ENCODE measurements at regions not wholly inside any gene's neighbourhood (a gene's known extent, or its start where the extent isn't known, plus 50 kb on each side); places are given as distances from the start of the nearest gene placed in this dataset.
A peak's percentile ranks its signal among the peaks of the same experiment; 100 is the strongest.
"Not testable (repeated sequence)": the region's sequence is repeated elsewhere in the genome, so short reads cannot be mapped to it uniquely, and the experiment has no call there.

DNA sequence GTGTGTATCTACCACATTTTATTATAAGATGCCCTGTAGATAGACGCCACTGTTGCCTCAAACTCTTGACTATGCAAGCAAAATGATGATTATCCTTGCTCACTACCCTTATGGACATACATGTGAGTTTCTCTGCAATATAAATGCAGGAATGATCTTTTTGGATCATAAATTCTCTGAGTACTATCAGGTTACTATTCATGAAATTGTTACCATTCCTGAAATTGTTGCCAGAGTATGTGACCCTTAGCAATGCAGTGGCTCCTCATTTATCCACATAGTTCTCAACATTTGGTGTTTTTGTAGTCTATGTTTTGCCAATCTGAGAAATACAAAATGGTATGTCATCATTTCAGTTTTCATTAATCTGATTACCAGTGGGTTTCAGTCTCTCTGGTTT, 166.2 kb upstream of the FAM3C start:
- no peak for DNase-seq (ENCODE audit: low read depth)

DNA sequence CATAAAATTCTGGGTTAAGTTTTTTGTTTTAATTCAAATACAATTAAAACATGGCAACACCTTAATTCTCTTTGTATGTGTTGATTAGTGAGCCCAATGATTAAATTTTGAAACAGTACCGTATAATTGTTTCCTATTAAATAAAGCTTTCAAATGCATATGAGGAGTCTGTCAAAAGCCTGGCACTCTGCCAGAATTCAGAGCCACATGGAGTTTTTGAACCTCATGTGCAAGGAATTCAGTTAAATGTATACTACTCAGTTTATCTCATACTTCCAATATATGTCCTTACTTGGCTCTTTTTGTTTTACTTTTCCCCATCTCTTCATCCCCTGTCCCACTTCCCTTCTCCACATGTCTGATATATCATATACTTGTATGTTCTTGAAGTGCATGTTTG, 165.6 kb upstream of the FAM3C start:
- DNase-seq (ENCODE audit: low read depth) = no peak

DNA sequence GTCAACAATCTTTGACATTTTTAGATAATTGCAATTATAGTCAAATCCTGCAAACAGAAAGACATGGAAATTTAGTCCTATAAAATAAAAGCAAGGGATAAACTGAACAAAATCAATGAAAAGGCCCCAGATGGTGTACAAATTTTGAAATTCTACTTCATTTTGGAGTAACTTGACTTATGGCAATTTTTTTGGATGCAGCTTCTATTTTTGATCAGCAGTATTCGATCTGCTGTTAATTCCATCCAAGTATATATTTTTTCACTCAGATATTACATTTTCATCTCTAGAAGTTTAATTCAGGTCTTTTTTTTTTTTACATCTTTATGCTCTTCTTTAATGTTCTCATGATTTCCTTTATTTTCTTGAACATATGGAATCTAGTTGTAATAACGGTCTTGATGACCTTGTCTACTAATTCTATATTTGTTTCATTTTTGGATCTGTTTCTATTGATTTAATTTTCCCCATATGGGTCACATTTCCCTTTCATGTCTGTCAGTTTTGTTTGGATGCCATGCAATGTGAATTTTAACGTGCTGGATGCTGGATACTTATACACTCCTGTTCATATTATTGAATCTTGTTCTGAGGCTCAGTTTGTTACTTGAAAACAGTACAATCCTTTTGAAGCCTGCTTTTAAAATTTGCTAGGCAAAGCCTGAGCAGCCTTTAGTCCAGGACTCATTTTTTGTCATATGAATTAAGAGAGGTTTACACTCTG, 164.3 kb upstream of the FAM3C start:
- no peak for DNase-seq (ENCODE audit: low read depth)

DNA sequence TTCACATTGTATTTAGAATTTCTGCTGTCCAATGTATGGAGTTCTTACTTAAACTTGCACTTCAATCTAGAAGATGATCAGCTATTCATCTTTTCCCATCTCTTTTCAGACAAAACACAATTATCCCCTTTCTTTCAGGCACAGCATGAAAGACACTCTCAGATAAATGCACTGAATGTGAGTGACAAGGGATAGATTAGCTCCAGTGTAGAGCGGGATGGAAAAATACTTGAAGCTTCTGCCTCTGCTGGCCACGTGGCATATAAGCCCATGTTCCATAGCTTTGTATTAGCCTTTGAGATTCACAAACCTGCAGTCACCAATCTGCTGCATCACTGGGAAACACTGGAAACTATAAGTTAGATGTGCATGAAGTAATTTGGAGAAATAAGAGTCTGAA, 162.2 kb upstream of the FAM3C start:
- DNase-seq (ENCODE audit: low read depth) = no peak

DNA sequence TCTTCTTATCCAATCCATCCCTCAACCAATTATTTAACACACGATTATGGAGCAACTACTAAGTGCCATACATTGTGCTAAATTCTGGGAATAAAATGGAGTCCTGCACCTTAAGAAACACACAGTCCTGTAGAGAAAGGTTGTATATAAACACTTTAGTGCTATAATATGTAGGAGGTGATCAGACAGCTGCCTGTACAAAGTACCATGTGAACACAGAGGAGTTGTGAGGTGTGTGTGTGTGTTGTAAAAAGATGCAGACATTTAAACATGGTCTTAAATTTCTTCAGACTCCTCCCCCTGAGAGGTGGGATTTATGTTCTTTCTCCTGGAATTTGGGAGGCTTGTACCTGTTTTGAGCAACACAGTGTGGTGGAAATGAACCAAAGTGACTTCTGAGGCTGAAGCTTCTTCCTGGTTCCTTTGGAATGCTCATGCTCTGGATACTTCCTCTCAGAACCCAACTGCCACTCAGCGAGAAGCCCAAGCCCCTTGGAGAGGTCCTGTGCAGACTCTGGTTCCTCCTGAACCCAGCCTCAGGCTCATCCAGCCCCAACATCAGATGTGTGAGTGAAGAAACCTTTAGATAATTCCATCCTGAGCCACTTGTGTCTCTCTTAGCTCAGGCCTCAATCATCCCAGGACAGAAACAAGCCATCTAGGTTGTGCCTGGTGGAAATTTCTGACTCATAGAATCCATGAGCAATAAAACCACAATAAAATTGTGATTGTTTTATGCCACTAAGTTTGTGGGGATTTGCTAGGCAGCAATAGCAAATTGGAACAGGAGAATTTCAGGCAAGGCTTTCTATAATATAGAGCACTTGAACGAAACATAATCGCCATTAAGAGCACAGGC, 161.2 kb upstream of the FAM3C start:
- DNase-seq (ENCODE audit: low read depth) = peak; percentile 64

DNA sequence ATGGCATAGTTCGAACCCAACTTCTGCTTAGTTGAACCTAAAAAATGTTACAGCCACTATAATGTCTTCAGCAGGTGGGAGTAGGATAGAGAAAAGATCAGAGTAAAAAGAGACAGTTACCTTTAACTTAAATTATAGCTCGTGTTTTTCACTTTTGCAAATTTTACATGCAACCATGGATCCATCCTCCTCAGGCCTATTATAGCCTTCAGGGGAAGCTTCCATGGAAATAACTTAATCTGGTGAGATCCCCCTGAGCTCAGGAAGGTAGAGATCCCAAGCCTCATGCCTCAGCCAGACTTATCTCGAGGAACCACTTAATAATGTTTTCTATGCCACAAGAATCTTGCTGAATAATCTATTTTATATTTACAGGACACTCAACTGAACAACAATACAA, 159.4 kb upstream of the FAM3C start:
- DNase-seq (ENCODE audit: low read depth) = no peak

DNA sequence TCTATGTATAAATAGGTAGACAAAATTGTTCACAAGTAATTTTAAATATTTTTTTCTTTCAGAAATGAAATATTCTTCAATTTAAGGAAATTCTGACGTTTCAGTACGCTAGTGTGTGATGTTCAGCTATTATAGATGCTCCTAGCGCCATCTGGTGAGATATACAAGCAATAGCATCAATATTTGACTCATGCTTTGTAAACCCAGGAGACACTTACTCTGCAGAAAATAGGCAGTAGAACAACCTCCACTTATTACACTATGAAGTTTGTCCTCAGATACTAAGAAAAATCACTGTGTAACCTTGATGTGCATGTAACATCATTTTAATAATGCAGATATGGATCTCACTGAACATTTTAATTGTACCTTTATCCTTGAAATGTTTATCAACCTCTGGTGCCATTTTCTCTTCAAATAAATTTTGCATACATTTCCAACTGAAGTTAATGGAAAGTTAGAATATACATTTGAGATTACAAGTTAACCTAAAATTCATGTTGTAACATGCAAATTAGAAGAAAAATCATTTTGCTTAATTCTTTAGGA, 151.5 kb upstream of the FAM3C start:
- peak; percentile 66 for DNase-seq (ENCODE audit: low read depth)

DNA sequence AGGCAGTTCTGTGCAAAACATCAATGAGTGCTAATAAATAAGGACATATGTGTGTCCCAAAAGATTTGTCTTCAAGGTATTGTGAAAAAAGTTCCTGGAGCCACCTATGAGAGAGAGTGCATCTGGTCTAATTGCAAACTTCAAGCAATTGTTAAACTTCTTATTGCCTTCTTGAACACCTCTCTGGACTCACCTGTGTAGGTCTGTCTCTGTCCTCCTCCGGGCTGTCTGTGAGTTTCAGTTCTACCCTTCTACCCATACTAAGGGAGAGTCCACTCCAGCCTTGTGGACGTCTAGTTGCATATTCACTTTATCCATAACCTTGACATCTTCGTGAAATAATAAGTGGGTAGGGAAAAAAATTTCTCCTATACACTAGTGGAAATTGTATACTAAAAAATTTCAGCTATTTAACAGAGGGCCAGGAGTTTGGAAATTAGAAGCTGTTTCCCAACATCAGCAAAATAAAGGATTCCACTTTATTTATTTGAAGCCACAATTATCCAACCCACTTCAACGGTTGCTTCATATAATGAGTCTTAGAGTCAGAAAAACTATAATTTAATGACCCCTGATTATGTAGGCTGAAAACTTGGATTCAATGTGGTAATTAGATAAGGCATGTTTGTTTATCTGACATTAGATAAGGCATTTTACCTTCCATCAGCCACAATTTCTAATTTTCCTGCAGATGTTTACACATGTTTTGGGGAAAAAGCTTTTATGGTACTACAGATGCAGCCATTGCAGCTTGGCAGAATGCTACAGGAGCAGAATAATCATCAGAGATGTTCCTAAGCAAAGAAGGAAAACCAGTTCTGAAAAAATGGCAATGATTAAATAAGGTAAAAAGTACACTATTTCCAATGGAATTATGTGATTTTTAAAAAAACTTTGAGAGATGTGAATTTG, 150.8 kb upstream of the FAM3C start:
- DNase-seq (ENCODE audit: low read depth) = no peak

DNA sequence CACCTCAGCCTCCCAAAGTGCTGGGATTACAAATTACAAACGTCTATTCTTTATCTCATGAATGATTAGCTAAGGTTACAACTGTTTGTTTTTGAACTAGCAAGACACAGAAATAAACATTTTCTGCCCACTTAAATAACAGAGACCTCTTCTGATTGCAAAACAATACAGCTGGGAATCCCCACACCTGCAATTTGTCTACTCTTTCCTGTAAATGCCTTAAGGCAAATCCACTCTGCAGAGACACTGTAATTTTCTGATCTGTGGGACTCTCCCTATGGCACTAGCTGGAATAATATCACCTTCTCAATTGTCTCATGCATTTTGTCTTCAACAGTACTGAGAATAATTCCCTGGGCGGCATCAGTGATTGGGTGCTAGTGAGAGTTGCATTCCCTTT, 149.3 kb upstream of the FAM3C start:
- DNase-seq (ENCODE audit: low read depth) = no peak

DNA sequence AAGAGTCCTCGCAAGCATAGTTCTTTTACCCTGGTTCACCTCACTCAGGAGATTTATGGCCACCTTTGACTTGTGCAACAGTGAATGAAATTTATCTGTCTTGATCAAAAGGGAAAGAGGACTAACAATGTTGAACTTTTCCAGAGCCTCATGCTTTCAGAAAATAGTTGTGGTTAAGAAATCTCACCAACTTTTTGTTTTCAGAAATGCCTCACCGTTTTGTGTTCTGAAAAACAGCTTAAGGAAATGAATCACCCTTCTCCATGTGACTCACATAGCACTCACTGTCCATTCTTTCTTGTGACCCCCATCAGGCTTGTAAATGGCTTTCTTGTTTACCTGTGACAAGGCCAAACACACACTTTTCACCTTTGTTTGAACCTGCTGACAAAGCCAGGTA, 148.6 kb upstream of the FAM3C start:
- peak; percentile 90 for DNase-seq (ENCODE audit: low read depth)

DNA sequence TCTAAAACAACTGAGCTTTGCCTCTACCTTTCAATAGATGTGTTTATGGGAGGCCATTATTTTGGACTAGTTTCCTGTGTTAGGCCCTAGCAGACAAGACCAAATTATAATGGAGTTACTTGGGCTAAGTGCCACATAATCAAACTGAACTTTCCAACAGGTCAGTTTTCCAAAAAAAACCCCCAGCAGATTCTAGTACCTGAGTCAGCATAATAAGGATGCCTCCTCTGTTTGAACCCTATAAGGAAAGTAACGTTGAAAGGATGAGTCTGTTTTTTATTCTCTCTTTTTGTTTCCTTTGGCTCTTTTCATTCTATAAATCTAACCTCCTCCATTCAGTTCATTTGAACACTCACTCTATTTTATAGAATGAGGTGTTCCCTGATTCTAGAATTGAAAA, 148.1 kb upstream of the FAM3C start:
- DNase-seq (ENCODE audit: low read depth) = no peak

DNA sequence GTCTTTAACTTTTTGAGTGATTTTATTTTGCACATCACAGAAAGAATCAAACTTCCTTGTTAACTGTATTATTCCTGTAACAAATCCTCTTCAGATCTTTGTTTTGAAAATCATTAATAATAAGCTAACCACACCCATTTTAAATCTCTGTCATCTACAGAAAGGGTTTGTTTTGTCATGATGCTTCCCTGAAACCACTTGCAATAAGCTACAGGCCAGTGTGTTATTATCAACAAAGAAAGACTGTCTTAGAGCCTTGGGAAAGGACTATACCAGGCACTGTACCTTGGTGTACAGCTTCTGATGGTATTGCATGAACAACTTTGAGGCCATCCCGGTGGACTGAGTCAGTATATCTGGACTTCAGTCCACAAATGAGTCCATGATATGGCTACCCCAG, 145.3 kb upstream of the FAM3C start:
- no peak for DNase-seq (ENCODE audit: low read depth)

DNA sequence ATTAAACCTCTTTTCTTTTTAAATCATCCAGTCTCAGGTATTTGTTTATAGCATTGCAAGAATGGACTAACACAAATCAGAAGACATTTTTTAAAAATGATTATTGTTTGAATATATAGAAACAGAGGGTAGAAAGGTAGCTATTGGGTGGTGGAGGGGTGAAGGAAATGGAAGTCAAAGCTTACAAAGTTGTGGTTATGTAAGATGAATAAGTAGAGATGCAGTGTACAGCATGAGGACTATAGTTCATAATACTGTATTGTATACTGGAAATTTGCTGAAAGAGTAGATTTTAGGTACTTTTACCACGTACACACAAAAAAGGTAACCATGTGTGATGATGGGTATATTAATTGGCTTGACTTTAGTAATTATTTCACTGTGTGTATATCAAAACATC, 144.0 kb upstream of the FAM3C start:
- no peak for DNase-seq (ENCODE audit: low read depth)

DNA sequence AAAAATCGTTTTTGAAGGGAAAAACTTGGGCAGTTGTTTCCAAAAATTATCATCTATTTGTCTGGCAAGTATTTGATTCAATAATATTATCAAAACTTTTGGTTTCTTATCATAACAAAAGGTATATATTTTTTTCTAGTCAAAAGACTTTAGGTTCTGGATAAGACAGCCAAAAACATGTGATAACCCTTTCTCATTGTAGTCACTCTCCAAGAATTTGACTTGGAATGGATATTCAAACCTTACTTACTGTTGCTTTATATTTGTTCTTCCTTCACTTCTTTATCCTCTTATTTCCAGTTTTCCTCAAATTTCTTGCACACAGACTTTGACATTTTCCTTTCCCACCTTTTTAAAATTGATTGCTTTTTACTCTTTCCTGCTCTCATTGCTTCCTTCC, 140.9 kb upstream of the FAM3C start:
- no peak for DNase-seq (ENCODE audit: low read depth)

DNA sequence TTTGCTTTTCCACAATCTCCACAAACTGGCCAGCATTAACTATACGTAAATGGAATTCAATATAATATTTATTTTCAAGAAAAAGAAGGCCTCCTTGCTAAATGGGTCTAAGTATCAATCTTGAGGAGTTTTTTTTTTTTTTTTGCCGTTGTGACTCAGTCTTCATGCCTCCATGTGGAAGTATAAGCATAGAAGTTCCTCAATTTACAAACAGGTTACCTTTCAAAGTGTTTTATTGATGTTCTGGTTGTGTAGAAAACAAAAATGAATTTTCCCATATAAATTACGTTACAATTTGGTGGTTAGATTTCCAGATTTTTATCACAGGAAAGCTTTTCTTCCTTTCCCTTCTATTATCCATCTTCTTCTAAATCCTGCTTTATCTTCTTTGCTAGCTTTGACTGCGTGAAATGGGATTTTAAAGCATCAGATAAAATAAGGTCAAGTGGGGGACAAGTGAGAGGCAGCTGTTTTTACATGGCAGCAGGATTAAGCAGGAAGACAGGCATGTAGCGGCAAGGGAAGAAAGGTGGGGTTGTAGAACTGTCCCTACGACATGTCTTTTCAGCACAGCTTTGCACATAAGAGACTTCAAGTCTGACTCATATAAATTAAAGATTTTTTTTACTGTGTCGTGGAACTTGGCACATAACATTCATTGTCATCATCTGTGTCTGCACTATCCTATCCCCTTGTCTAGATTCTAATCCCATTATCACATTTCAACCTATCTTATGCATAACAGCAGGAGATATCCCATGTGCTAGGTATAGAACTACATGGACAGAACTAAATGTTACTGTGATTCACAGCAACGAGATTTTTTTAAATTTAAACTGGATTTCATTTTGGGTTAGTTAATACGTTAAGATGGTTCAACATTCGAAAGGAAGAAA, 135.3 kb upstream of the FAM3C start:
- no peak for DNase-seq (ENCODE audit: low read depth)

DNA sequence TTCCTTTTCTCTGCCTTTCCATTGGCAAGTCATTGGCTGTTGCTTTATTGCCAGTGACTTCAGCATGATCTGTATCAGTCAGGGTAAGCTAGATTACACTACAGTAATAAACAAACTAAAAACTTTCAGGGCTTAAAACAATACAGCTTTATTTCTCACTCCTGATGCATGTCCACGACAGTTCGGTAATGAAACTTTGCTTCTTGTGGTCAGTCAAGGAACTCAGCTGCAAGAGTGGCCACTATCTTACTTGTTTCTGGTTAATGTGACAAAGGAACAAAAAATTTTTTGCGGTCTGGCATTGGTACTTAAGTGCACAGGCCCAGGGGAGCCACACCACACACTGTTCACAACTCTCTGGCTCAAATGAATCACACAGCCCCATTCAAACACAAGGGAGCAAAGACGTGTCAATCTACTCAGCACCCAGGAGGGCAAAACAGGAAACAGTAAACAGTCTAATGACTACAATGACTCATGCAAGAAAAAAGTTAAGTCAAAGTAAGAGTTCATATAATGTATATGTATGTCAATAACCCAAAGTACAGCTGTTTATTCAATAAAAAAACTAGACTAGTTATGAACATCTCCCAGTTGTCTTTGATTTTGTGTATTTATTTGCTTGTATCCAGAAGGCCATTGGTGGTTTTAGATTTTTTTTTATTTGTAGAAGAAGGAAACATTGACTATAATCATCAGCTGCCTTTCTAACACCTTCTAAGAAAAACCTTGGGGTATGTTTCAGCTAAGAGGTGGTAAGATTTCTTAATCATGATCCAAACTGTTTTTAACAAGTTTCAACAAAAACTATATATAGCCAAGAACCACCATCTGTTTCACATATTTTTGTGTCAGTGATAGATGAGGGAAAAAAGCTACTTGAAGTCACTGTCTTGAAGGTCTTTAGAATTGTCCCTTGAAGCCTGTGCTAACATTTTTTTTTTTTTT, 134.4 kb upstream of the FAM3C start:
- peak; percentile 99 for DNase-seq (ENCODE audit: low read depth)

DNA sequence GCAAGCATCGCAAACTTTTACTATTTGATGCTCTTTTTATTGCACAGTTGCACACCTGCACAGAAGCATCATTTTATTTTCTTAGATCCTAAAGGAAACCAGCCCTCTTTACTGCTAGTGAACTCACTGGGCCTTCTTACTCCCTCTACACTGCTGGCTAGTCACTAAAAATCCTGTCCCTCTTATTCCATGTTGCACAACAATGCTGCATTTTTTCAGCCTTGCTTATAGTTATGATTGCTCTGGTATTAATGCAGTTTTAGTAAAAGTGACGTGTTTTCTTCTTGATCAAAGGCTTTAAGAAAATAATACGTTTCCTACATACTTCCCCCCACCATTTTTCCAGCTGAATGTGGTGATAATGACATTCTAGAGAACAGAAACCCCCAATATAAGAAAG, 132.9 kb upstream of the FAM3C start:
- DNase-seq (ENCODE audit: low read depth) = no peak

DNA sequence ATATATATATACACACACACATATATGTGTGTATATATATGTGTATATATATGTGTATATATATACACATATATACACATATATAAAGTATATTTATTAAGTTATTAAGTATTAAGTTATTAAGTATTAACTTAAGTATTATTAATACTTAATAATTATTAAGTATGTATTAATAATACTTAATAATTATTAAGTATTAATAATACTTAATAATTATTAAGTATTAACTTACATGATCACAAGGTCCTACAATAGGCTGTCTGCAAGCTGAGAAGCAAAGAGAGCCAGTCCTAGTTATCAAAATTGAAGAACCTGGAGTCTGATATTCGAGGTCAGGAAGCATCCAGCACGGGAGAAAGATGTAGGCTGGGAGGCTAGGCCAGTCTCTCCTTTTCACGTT, 130.1 kb upstream of the FAM3C start:
- not testable (repeated sequence) for DNase-seq (ENCODE audit: low read depth)

DNA sequence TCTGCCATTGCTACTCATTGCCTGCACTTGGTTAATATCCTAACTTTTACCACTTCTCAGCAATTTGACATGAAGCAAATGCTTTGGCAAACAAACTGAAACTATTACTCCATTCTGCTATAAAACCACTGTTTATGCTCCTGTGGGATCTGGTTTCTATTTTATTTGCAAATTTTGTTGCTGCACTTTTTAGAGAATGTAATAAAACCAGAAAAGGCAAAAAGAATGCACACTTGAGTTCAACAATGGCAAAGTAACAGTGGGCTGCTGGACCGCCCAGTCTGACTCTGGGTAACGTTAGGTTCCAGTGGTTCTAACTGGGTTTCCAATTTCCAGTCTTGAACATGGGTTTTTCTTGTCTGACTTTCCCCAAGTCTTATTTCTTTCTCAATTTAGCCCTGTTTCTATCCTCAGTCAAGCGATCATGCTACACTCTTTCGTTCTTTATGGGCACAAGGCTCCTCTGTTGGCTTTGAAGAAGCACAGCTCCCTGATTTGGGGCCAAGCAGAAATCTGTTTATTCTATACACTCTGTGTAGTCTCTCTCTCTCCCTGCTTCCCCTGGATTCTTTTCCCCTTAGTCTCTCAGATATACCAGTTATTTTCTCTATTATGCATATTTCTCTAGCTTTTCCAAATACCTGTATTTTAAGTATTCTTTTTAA, 129.2 kb upstream of the FAM3C start:
- DNase-seq (ENCODE audit: low read depth) = peak; percentile 48
